DOHH2 (cell line): ENCODE measurements at regions not wholly inside any gene's neighbourhood (a gene's known extent, or its start where the extent isn't known, plus 50 kb on each side); places are given as distances from the start of the nearest gene placed in this dataset.

Experiments
- H3F3A ChIP-seq: fragments of 200-600 bp; sonication (generic), shearing (Covaris generic); 2 replicates; pipeline ENCODE4 v1.6.0; 2016; ENCODE audit warnings: antibody characterized with exemption, mild to moderate bottlenecking; ENCODE audit not compliant: control insufficient read depth, insufficient read depth
- H3K27ac ChIP-seq: fragments of 200-600 bp; sonication (generic); 2 replicates; pipeline ENCODE4 v1.5.1; 2014; ENCODE audit warnings: low read depth, mild to moderate bottlenecking, low read length, moderate library complexity
- H3K27me3 ChIP-seq: fragments of 200-600 bp; sonication (generic); 2 replicates; pipeline ENCODE4 v1.6.1; 2014; ENCODE audit warnings: mild to moderate bottlenecking, low read length, mixed read lengths; ENCODE audit not compliant: control insufficient read depth
- H3K36me3 ChIP-seq: fragments of 200-600 bp; sonication (generic); 2 replicates; pipeline ENCODE4 v1.6.1; 2014; ENCODE audit warnings: mild to moderate bottlenecking, low read length, moderate library complexity, mixed read lengths; ENCODE audit not compliant: control insufficient read depth
- H3K4me1 ChIP-seq: fragments of 200-600 bp; sonication (generic); 2 replicates; pipeline ENCODE4 v1.6.1; 2014; ENCODE audit warnings: mild to moderate bottlenecking, low read length, mixed read lengths; ENCODE audit not compliant: control insufficient read depth
- H3K4me2 ChIP-seq: fragments of 200-600 bp; sonication (generic); 2 replicates; pipeline ENCODE4 v1.6.0; 2014; ENCODE audit warnings: mild to moderate bottlenecking, low read length, moderate library complexity
- H3K4me3 ChIP-seq: fragments of 200-600 bp; sonication (generic); 2 replicates; pipeline ENCODE4 v1.5.1; 2014; ENCODE audit warnings: mild to moderate bottlenecking, low read length, mixed read lengths
- H3K79me2 ChIP-seq: fragments of 200-600 bp; sonication (generic); 2 replicates; pipeline ENCODE4 v1.6.1; 2014; ENCODE audit warnings: mild to moderate bottlenecking, low read length, mixed read lengths; ENCODE audit not compliant: control insufficient read depth
- H3K9me2 ChIP-seq: fragments of 200-600 bp; sonication (generic); replicated peaks from 2 replicates; pipeline ENCODE4 v1.6.1; 2014; ENCODE audit warnings: mild to moderate bottlenecking, low read length, mixed read lengths; ENCODE audit not compliant: control insufficient read depth
- H3K9me3 ChIP-seq: fragments of 200-600 bp; sonication (generic); 2 replicates; pipeline ENCODE4 v1.6.1; 2014; ENCODE audit warnings: antibody characterized with exemption, low read length, mixed read lengths; ENCODE audit not compliant: control insufficient read depth, insufficient read depth
- H4K20me1 ChIP-seq: fragments of 200-600 bp; sonication (generic); 2 replicates; pipeline ENCODE4 v1.6.0; 2014; ENCODE audit warnings: low read depth, mild to moderate bottlenecking, antibody characterized with exemption, low read length, moderate library complexity; ENCODE audit not compliant: control insufficient read depth, insufficient read depth
- EZH2phosphoT487 ChIP-seq: fragments of 200-600 bp; sonication (generic); IDR thresholded peaks from 2 replicates; pipeline ENCODE4 v1.6.1; 2017; ENCODE audit warnings: borderline replicate concordance, mild to moderate bottlenecking, antibody characterized with exemption, low read length, moderate library complexity, mixed read lengths
- TF ChIP-seq, protein P1 (sequence below): fragments of 200-600 bp; sonication (generic); IDR thresholded peaks from one replicate; pipeline ENCODE4 v1.5.1; 2014; ENCODE audit warnings: antibody characterized with exemption, mild to moderate bottlenecking, low read depth, low read length; ENCODE audit not compliant: poor library complexity, severe bottlenecking

- no peaks in the 10 kb centered on the region for H3K27me3 ChIP-seq
- H3K9me2 ChIP-seq = no peaks in the 10 kb centered on the region
- H3K27ac ChIP-seq = no peak overlapping the region
- H3K79me2 ChIP-seq = no peaks in the 10 kb centered on the region
- H3F3A ChIP-seq = no peaks in the 10 kb centered on the region
- H3K4me3 ChIP-seq = no peak overlapping the region
- no peaks in the 10 kb centered on the region for H3K36me3 ChIP-seq
- peaks cover 19% of the 10 kb centered on the region for H3K4me1 ChIP-seq
- TF ChIP-seq, protein P1, sequence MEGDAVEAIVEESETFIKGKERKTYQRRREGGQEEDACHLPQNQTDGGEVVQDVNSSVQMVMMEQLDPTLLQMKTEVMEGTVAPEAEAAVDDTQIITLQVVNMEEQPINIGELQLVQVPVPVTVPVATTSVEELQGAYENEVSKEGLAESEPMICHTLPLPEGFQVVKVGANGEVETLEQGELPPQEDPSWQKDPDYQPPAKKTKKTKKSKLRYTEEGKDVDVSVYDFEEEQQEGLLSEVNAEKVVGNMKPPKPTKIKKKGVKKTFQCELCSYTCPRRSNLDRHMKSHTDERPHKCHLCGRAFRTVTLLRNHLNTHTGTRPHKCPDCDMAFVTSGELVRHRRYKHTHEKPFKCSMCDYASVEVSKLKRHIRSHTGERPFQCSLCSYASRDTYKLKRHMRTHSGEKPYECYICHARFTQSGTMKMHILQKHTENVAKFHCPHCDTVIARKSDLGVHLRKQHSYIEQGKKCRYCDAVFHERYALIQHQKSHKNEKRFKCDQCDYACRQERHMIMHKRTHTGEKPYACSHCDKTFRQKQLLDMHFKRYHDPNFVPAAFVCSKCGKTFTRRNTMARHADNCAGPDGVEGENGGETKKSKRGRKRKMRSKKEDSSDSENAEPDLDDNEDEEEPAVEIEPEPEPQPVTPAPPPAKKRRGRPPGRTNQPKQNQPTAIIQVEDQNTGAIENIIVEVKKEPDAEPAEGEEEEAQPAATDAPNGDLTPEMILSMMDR = no peak
- TF ChIP-seq EZH2phosphoT487 = no peak
- H4K20me1 ChIP-seq = no peaks in the 10 kb centered on the region
- H3K4me2 ChIP-seq = no peak overlapping the region
- H3K9me3 ChIP-seq = no peaks in the 10 kb centered on the region
These were observed 64.5 kb upstream of the TP63 start for GRCh38 chr3:189566550-189567130.

DNA sequence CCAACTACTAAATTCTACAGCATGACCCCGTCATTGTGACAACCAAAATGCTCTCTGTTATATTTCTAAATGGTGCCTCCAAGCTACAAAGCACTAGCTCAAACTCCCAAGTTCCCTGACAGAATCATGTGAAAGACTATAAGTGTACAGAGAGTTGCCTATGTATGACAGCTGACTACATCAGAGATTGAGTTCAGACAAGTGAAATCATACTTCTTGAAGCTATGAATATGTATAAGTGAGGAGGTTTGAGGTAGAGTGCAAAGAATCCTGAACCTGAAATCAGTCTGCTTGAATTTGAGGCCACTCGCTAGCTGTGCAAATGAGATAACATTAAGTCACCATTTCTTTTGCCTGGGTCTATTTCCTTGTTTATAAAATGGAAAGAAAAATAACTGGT is 63.9 kb upstream of the TP63 start:
- no peaks in the 10 kb centered on the region for H3K79me2 ChIP-seq
- TF ChIP-seq, protein P1 = no peak
- TF ChIP-seq EZH2phosphoT487 = no peak
- no peak overlapping the region for H3K27ac ChIP-seq
- H4K20me1 ChIP-seq = no peaks in the 10 kb centered on the region
- no peak overlapping the region for H3K4me3 ChIP-seq
- H3K27me3 ChIP-seq = no peaks in the 10 kb centered on the region
- peaks cover 19% of the 10 kb centered on the region for H3K4me1 ChIP-seq
- H3K36me3 ChIP-seq = no peaks in the 10 kb centered on the region
- 0 out of 2 replicates have a peak overlapping the region, but pooled peaks have one; percentile 7 for H3K4me2 ChIP-seq
- no peaks in the 10 kb centered on the region for H3K9me2 ChIP-seq
- no peaks in the 10 kb centered on the region for H3K9me3 ChIP-seq
- no peaks in the 10 kb centered on the region for H3F3A ChIP-seq

DNA sequence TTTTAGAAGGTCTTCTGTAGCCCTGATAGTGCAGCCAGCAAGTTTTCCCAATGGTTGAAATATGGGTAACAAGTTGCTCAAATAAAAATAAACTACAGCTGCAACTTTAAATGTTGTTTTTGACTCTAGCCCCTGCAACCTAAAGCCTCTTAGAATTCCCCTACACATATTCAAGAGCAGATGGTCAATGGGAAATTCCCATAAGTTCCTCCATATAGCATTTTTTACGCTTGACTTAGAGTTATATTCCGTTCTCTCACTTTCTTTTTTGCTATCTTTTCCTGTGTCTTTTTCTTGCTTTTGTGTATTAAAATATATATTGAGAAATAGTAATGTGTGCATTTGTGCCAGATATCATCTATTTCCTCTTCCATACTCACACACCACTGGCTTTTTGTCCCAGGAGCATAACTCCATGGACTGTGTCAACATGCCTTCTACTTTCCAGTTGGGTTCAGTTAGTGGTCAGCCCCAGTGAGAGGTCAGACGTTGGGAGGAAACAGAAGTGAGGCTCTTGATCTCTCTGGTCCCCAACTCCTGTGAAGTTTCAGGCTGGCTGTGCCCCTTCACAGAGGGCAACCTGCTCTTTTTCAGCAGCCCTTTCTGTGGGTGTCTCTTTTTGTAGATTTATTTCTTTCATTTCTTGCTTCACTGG is 63.3 kb upstream of the TP63 start:
- Histone ChIP-seq H3F3A (no peaks in the 10 kb centered on the region), H3K79me2 (no peaks in the 10 kb centered on the region), H3K4me2 (0 out of 2 replicates have a peak overlapping the region, but pooled peaks have one; percentile 7), H3K36me3 (no peaks in the 10 kb centered on the region), H4K20me1 (no peaks in the 10 kb centered on the region), H3K27ac (no peak overlapping the region), H3K9me2 (no peaks in the 10 kb centered on the region), H3K4me3 (no peak overlapping the region), H3K4me1 (peaks cover 16% of the 10 kb centered on the region), H3K9me3 (no peaks in the 10 kb centered on the region), H3K27me3 (no peaks in the 10 kb centered on the region)
- no peak for TF ChIP-seq EZH2phosphoT487
- TF ChIP-seq, protein P1 = no peak
